ENCODE measurements at regions not wholly inside any gene's neighbourhood (a gene's known extent, or its start where the extent isn't known, plus 50 kb on each side); places are given as distances from the start of the nearest gene placed in this dataset.

GRCh38 chr7:13258386-13258785, 571.0 kb downstream of the ARL4A start:
- Histone ChIP-seq H4K20me1 (ENCODE audit: low read depth, low read length) (no peaks in the 10 kb centered on the region), H3K27ac (ENCODE audit: low read depth, low read length) (no peak overlapping the region), H3K9me2 (replicated peaks; ENCODE audit: insufficient read depth, low read length) (no peaks in the 10 kb centered on the region), H3K79me2 (ENCODE audit: insufficient read depth, low read length) (no peaks in the 10 kb centered on the region), H3K9ac (ENCODE audit: low read length) (no peak overlapping the region), H3F3A (ENCODE audit: insufficient read depth) (no peaks in the 10 kb centered on the region), H2AFZ (ENCODE audit: low read depth, low read length, severe bottlenecking) (no peak overlapping the region), H3K9me3 (ENCODE audit: insufficient read depth, low read length) (no peaks in the 10 kb centered on the region), H3K4me3 (ENCODE audit: insufficient read depth, low read length, poor library complexity, severe bottlenecking) (no peak overlapping the region), H3K4me2 (ENCODE audit: low read depth, low read length, poor library complexity, severe bottlenecking) (no peak overlapping the region), H3K27me3 (ENCODE audit: low read length) (no peaks in the 10 kb centered on the region), H3K36me3 (ENCODE audit: low read length) (no peaks in the 10 kb centered on the region)
- no peak for TF ChIP-seq EZH2phosphoT487 (conservative IDR thresholded peaks at IDR 0.05; ENCODE audit: low read length)
- no peak for TF ChIP-seq CTCF (IDR thresholded peaks at IDR 0.05; ENCODE audit: insufficient read depth, low read length, poor library complexity, severe bottlenecking)

- H3K9ac ChIP-seq (ENCODE audit: low read length) = no peak overlapping the region
- H3K36me3 ChIP-seq (ENCODE audit: low read length) = no peaks in the 10 kb centered on the region
- H3K4me3 ChIP-seq (ENCODE audit: insufficient read depth, low read length, poor library complexity, severe bottlenecking) = no peak overlapping the region
- no peak overlapping the region for H2AFZ ChIP-seq (ENCODE audit: low read depth, low read length, severe bottlenecking)
- no peaks in the 10 kb centered on the region for H4K20me1 ChIP-seq (ENCODE audit: low read depth, low read length)
- H3K4me2 ChIP-seq (ENCODE audit: low read depth, low read length, poor library complexity, severe bottlenecking) = no peak overlapping the region
- H3F3A ChIP-seq (ENCODE audit: insufficient read depth) = no peaks in the 10 kb centered on the region
- H3K79me2 ChIP-seq (ENCODE audit: insufficient read depth, low read length) = no peaks in the 10 kb centered on the region
- H3K27ac ChIP-seq (ENCODE audit: low read depth, low read length) = no peak overlapping the region
- no peaks in the 10 kb centered on the region for H3K9me3 ChIP-seq (ENCODE audit: insufficient read depth, low read length)
- TF ChIP-seq EZH2phosphoT487 (conservative IDR thresholded peaks at IDR 0.05; ENCODE audit: low read length) = no peak
- TF ChIP-seq CTCF (IDR thresholded peaks at IDR 0.05; ENCODE audit: insufficient read depth, low read length, poor library complexity, severe bottlenecking) = no peak
- H3K27me3 ChIP-seq (ENCODE audit: low read length) = no peaks in the 10 kb centered on the region
- H3K9me2 ChIP-seq (replicated peaks; ENCODE audit: insufficient read depth, low read length) = no peaks in the 10 kb centered on the region
These were observed 572.5 kb downstream of the ARL4A start for GRCh38 chr7:13259930-13260329.

DNA sequence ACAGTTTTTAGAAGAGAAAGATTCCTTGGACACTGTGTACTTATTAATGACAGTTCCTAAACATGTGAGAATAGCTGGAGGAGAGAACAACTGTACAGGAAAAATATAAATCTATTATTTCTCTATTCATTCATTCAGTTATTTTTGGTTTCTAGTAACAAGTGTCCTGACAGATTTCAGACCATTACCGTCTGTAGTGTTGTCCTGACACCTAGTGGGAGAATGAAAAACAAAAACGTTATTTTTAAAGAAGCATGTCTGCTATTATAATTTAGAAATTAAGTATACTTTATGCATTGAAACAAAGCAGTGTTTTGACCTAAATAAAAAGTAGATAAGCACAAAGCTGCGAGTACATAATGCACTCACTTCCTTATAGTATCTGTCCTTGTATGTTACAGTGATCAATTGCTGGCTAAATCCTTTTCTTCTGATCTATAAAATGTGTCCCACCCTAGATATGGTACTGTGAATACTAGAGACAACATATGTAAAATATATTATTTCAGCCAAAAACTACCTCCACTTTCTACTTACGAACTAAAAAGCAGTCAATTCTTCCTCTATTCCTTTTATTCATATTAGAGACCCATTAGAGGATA, 575.6 kb downstream of the ARL4A start:
- H3K4me2 ChIP-seq (ENCODE audit: low read depth, low read length, poor library complexity, severe bottlenecking) = no peak overlapping the region
- no peaks in the 10 kb centered on the region for H4K20me1 ChIP-seq (ENCODE audit: low read depth, low read length)
- no peak overlapping the region for H2AFZ ChIP-seq (ENCODE audit: low read depth, low read length, severe bottlenecking)
- H3F3A ChIP-seq (ENCODE audit: insufficient read depth) = no peaks in the 10 kb centered on the region
- H3K9me3 ChIP-seq (ENCODE audit: insufficient read depth, low read length) = no peaks in the 10 kb centered on the region
- no peak overlapping the region for H3K4me3 ChIP-seq (ENCODE audit: insufficient read depth, low read length, poor library complexity, severe bottlenecking)
- TF ChIP-seq EZH2phosphoT487 (conservative IDR thresholded peaks at IDR 0.05; ENCODE audit: low read length) (no peak), CTCF (IDR thresholded peaks at IDR 0.05; ENCODE audit: insufficient read depth, low read length, poor library complexity, severe bottlenecking) (peak; percentile 41)
- H3K27ac ChIP-seq (ENCODE audit: low read depth, low read length) = no peak overlapping the region
- no peaks in the 10 kb centered on the region for H3K36me3 ChIP-seq (ENCODE audit: low read length)
- H3K79me2 ChIP-seq (ENCODE audit: insufficient read depth, low read length) = no peaks in the 10 kb centered on the region
- H3K9ac ChIP-seq (ENCODE audit: low read length) = no peak overlapping the region
- no peaks in the 10 kb centered on the region for H3K27me3 ChIP-seq (ENCODE audit: low read length)
- no peaks in the 10 kb centered on the region for H3K9me2 ChIP-seq (replicated peaks; ENCODE audit: insufficient read depth, low read length)

Data from SU-DHL-6 (cell line).